ENCODE measurements at regions not wholly inside any gene's neighbourhood (a gene's known extent, or its start where the extent isn't known, plus 50 kb on each side); places are given as distances from the start of the nearest gene placed in this dataset.

GRCh38 chr15:96087180-96087884, 243.2 kb upstream of the NR2F2 start:
- no peaks in the 10 kb centered on the region for H3K36me3 ChIP-seq (ENCODE audit: control insufficient read depth, insufficient read depth, low read length)
- H3K4me3 ChIP-seq (ENCODE audit: low read length), result no peak overlapping the region
- no peaks in the 10 kb centered on the region for H3K9me3 ChIP-seq (ENCODE audit: control insufficient read depth, low read length)
- H3K27me3 ChIP-seq (ENCODE audit: control insufficient read depth, insufficient read depth, low read length), result no peaks in the 10 kb centered on the region
- H3K9ac ChIP-seq (ENCODE audit: low read length), result no peak overlapping the region
- H3K4me1 ChIP-seq (ENCODE audit: control insufficient read depth, insufficient read depth, low read length), result no peaks in the 10 kb centered on the region

- no peak overlapping the region for H3K4me3 ChIP-seq (ENCODE audit: low read length)
These were observed 241.8 kb upstream of the NR2F2 start for GRCh38 chr15:96088650-96089049.

DNA sequence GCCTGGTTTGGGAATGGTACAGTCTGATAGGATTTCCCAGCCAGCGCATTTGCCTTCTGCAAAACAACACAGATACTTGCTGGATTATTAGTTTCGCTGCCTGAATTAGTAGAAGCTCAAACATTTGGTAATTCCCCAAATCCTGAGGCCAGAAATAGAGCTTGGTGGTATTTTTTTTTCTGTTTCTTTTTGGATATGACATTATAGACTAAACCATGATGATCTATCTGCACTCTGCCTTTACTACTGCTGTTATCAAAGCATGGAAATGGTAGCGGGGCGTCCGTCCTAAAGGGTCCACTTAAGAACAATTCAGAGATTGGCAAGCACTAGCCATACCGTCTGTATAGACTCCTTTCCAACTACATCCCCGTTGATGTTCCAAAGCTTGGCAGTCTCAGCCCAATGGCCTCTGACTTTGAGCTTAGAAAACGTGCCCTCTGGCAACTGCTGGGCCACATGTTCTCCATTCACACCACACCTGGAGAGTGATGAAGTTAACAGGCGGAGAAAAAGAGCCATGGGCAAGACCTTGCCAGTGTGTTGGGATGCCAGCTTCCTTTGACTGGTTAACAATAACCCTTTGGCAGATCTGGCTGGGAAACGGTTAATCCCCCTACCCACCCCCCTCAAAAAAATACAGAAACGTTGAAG, 241.0 kb upstream of the NR2F2 start:
- no peaks in the 10 kb centered on the region for H3K36me3 ChIP-seq (ENCODE audit: control insufficient read depth, insufficient read depth, low read length)
- no peaks in the 10 kb centered on the region for H3K9me3 ChIP-seq (ENCODE audit: control insufficient read depth, low read length)
- H3K4me3 ChIP-seq (ENCODE audit: low read length), result no peak overlapping the region
- no peak overlapping the region for H3K9ac ChIP-seq (ENCODE audit: low read length)
- no peaks in the 10 kb centered on the region for H3K27me3 ChIP-seq (ENCODE audit: control insufficient read depth, insufficient read depth, low read length)
- H3K4me1 ChIP-seq (ENCODE audit: control insufficient read depth, insufficient read depth, low read length), result no peaks in the 10 kb centered on the region

More at GRCh38 chr15:96088650-96089049, 241.8 kb upstream of the NR2F2 start:
- H3K4me1 ChIP-seq (ENCODE audit: control insufficient read depth, insufficient read depth, low read length), result no peaks in the 10 kb centered on the region
- no peak overlapping the region for H3K9ac ChIP-seq (ENCODE audit: low read length)
- no peaks in the 10 kb centered on the region for H3K9me3 ChIP-seq (ENCODE audit: control insufficient read depth, low read length)
- H3K27me3 ChIP-seq (ENCODE audit: control insufficient read depth, insufficient read depth, low read length), result no peaks in the 10 kb centered on the region
- no peaks in the 10 kb centered on the region for H3K36me3 ChIP-seq (ENCODE audit: control insufficient read depth, insufficient read depth, low read length)

- Histone ChIP-seq H3K4me1 (ENCODE audit: control insufficient read depth, insufficient read depth, low read length) (no peaks in the 10 kb centered on the region), H3K27me3 (ENCODE audit: control insufficient read depth, insufficient read depth, low read length) (no peaks in the 10 kb centered on the region), H3K36me3 (ENCODE audit: control insufficient read depth, insufficient read depth, low read length) (no peaks in the 10 kb centered on the region), H3K4me3 (ENCODE audit: low read length) (no peak overlapping the region), H3K9me3 (ENCODE audit: control insufficient read depth, low read length) (no peaks in the 10 kb centered on the region), H3K9ac (ENCODE audit: low read length) (no peak overlapping the region)
These were observed 238.3 kb upstream of the NR2F2 start for GRCh38 chr15:96092186-96092585.

- H3K4me1 ChIP-seq (ENCODE audit: control insufficient read depth, insufficient read depth, low read length), result no peaks in the 10 kb centered on the region
- H3K36me3 ChIP-seq (ENCODE audit: control insufficient read depth, insufficient read depth, low read length), result no peaks in the 10 kb centered on the region
- H3K9ac ChIP-seq (ENCODE audit: low read length), result no peak overlapping the region
- no peak overlapping the region for H3K4me3 ChIP-seq (ENCODE audit: low read length)
- H3K27me3 ChIP-seq (ENCODE audit: control insufficient read depth, insufficient read depth, low read length), result no peaks in the 10 kb centered on the region
- no peaks in the 10 kb centered on the region for H3K9me3 ChIP-seq (ENCODE audit: control insufficient read depth, low read length)
These were observed 237.4 kb upstream of the NR2F2 start for GRCh38 chr15:96093063-96093462.

DNA sequence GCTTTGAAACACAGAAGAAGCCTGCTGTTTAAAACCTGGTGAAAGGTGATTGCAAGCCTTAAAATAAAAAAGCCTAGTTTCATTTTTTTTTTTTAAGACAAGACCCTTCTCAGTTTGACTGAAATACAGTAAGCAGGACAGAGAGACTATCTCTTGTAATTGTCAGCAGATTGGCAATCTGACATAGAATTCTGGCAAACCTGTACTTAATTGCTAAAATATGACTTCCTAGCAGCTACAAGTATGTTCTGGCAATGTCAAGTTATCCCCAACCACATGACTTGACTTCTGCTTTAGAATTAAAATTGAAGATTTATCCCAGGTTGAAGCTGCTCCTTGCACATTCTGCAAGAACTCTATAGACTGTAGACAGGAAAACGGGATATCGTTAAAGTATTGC, 232.8 kb upstream of the NR2F2 start:
- Histone ChIP-seq H3K36me3 (ENCODE audit: control insufficient read depth, insufficient read depth, low read length) (no peaks in the 10 kb centered on the region), H3K9me3 (ENCODE audit: control insufficient read depth, low read length) (no peaks in the 10 kb centered on the region), H3K9ac (ENCODE audit: low read length) (no peak overlapping the region), H3K27me3 (ENCODE audit: control insufficient read depth, insufficient read depth, low read length) (no peaks in the 10 kb centered on the region), H3K4me1 (ENCODE audit: control insufficient read depth, insufficient read depth, low read length) (no peaks in the 10 kb centered on the region), H3K4me3 (ENCODE audit: low read length) (no peak overlapping the region)

GRCh38 chr15:96102631-96103030, 227.9 kb upstream of the NR2F2 start:
- no peak overlapping the region for H3K4me3 ChIP-seq (ENCODE audit: low read length)
- no peaks in the 10 kb centered on the region for H3K4me1 ChIP-seq (ENCODE audit: control insufficient read depth, insufficient read depth, low read length)
- no peaks in the 10 kb centered on the region for H3K27me3 ChIP-seq (ENCODE audit: control insufficient read depth, insufficient read depth, low read length)
- H3K9ac ChIP-seq (ENCODE audit: low read length), result no peak overlapping the region
- H3K36me3 ChIP-seq (ENCODE audit: control insufficient read depth, insufficient read depth, low read length), result no peaks in the 10 kb centered on the region
- H3K9me3 ChIP-seq (ENCODE audit: control insufficient read depth, low read length), result no peaks in the 10 kb centered on the region

DNA sequence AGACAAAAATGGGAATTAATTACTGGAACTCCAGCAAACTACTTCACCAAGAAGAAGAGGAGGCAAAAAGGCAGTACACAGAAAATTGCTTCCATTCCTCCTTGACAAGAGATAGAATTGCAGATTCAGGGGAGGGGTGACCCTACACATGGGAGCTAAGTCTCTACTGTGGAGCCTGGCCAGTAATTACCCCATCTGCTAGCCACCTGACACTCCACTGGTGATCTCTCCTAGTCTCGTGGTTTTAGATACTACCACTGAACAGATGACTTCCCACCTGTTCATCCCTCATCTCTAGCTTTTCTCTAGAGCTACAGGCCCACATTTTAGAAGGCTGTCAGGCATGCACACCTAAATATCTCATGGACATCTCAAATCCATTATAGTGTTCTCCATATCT, 224.3 kb upstream of the NR2F2 start:
- no peaks in the 10 kb centered on the region for H3K36me3 ChIP-seq (ENCODE audit: control insufficient read depth, insufficient read depth, low read length)

DNA sequence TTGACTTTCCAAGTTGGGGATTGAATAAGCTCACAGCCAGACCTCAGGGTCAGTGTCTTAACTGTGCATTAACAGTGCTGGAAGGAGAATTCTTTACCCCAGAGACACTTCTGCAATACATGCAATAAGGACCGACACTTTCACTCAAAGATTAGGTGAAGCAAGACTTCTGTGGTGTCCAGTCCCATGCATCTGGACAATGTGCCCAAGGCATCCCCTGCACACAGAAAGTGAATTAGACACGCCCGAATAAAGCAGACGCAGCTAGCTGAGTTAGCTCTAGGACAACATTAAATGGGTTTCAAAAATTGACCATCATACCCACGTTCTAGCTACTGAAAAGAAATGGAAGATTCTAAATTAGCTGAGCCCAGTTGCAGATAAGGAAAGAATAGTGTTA, 223.9 kb upstream of the NR2F2 start:
- no peaks in the 10 kb centered on the region for H3K9me3 ChIP-seq (ENCODE audit: control insufficient read depth, low read length)
- no peaks in the 10 kb centered on the region for H3K36me3 ChIP-seq (ENCODE audit: control insufficient read depth, insufficient read depth, low read length)
- no peaks in the 10 kb centered on the region for H3K4me1 ChIP-seq (ENCODE audit: control insufficient read depth, insufficient read depth, low read length)
- no peak overlapping the region for H3K9ac ChIP-seq (ENCODE audit: low read length)
- no peak overlapping the region for H3K4me3 ChIP-seq (ENCODE audit: low read length)
- H3K27me3 ChIP-seq (ENCODE audit: control insufficient read depth, insufficient read depth, low read length), result no peaks in the 10 kb centered on the region

More for the DNA sequence above, 224.3 kb upstream of the NR2F2 start:
- Histone ChIP-seq H3K9ac (ENCODE audit: low read length) (no peak overlapping the region), H3K27me3 (ENCODE audit: control insufficient read depth, insufficient read depth, low read length) (no peaks in the 10 kb centered on the region), H3K9me3 (ENCODE audit: control insufficient read depth, low read length) (no peaks in the 10 kb centered on the region), H3K4me1 (ENCODE audit: control insufficient read depth, insufficient read depth, low read length) (no peaks in the 10 kb centered on the region), H3K4me3 (ENCODE audit: low read length) (no peak overlapping the region)

DNA sequence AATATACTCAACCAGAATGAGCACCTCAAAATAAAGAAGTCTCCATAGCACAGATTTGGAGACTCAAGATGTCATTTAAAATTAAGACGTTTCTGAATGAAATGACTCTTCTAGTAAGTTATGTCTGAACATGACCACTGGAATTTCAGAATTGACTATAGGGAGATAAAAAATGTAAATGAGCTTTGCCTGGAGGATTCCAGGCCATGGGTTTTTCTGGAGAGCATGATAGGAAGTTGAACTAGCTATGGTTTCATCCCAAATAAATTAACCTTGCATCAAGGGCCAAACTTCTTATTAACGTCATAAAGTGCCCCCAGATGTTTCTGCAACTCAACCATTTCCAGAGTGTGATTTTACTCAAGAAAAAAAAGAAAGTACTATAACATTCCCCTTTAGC, 222.6 kb upstream of the NR2F2 start:
- H3K36me3 ChIP-seq (ENCODE audit: control insufficient read depth, insufficient read depth, low read length), result no peaks in the 10 kb centered on the region
- no peak overlapping the region for H3K9ac ChIP-seq (ENCODE audit: low read length)
- H3K9me3 ChIP-seq (ENCODE audit: control insufficient read depth, low read length), result no peaks in the 10 kb centered on the region
- no peaks in the 10 kb centered on the region for H3K27me3 ChIP-seq (ENCODE audit: control insufficient read depth, insufficient read depth, low read length)
- H3K4me3 ChIP-seq (ENCODE audit: low read length), result no peak overlapping the region
- no peaks in the 10 kb centered on the region for H3K4me1 ChIP-seq (ENCODE audit: control insufficient read depth, insufficient read depth, low read length)

- Histone ChIP-seq H3K4me1 (ENCODE audit: control insufficient read depth, insufficient read depth, low read length) (no peaks in the 10 kb centered on the region), H3K9ac (ENCODE audit: low read length) (no peak overlapping the region), H3K36me3 (ENCODE audit: control insufficient read depth, insufficient read depth, low read length) (no peaks in the 10 kb centered on the region), H3K9me3 (ENCODE audit: control insufficient read depth, low read length) (no peaks in the 10 kb centered on the region), H3K4me3 (ENCODE audit: low read length) (no peak overlapping the region), H3K27me3 (ENCODE audit: control insufficient read depth, insufficient read depth, low read length) (no peaks in the 10 kb centered on the region)
These were observed 222.1 kb upstream of the NR2F2 start for GRCh38 chr15:96108405-96108804.

DNA sequence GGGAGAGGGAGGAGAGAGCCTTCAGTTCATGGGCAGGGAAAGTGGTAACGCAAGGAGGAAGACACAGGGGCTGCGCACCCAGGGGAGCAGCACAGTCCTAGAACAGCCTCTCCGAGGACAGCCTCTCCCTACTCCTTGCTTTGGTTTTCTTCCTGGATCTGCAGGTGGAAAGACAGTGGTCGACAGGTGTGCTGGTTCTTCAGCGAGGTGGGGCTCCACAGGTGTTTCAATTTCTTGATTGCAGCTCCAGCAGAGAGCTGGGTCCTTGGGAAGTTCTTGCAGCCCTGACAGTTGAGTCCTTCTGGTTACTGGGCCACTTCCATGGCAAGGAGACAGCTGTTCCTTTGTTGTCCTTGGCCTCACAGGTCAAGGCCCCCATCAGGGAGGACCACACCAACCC, 220.7 kb upstream of the NR2F2 start:
- H3K9me3 ChIP-seq (ENCODE audit: control insufficient read depth, low read length), result no peaks in the 10 kb centered on the region
- no peaks in the 10 kb centered on the region for H3K36me3 ChIP-seq (ENCODE audit: control insufficient read depth, insufficient read depth, low read length)

More for the DNA sequence above, 220.7 kb upstream of the NR2F2 start:
- Histone ChIP-seq H3K4me3 (ENCODE audit: low read length) (no peak overlapping the region), H3K9ac (ENCODE audit: low read length) (no peak overlapping the region), H3K4me1 (ENCODE audit: control insufficient read depth, insufficient read depth, low read length) (no peaks in the 10 kb centered on the region), H3K27me3 (ENCODE audit: control insufficient read depth, insufficient read depth, low read length) (no peaks in the 10 kb centered on the region)

Data from mucosa of stomach (tissue), 1 donor.